IMR-90 (cell line): ENCODE measurements at regions not wholly inside any gene's neighbourhood (a gene's known extent, or its start where the extent isn't known, plus 50 kb on each side); places are given as distances from the start of the nearest gene placed in this dataset.

Source experiments
- CEBPB ChIP-seq: IDR thresholded peaks from 2 replicates; pipeline ENCODE4 v1.6.1; 2012; ENCODE audit warnings: low read depth, low read length, improper control_type of control experiment
- FOS ChIP-seq: fragments of 150-350 bp; IDR thresholded peaks from 2 replicates; pipeline ENCODE4 v1.6.1; 2016; ENCODE audit warnings: low read depth, low read length
- MAFK ChIP-seq: IDR thresholded peaks from 2 replicates; pipeline ENCODE4 v1.6.1; 2012; ENCODE audit warnings: low read depth, low read length, improper control_type of control experiment
- POLR2A ChIP-seq: IDR thresholded peaks from 2 replicates; pipeline ENCODE4 v1.6.1; 2012; ENCODE audit warnings: mild to moderate bottlenecking, low read depth, low read length
- RAD21 ChIP-seq: IDR thresholded peaks from 2 replicates; pipeline ENCODE4 v1.6.1; 2012; ENCODE audit warnings: low read length, improper control_type of control experiment
- RCOR1 ChIP-seq: IDR thresholded peaks from 2 replicates; pipeline ENCODE4 v1.6.1; 2012; ENCODE audit warnings: mild to moderate bottlenecking, low read length, improper control_type of control experiment; ENCODE audit not compliant: insufficient replicate concordance
- RFX5 ChIP-seq: IDR thresholded peaks from 2 replicates; pipeline ENCODE4 v1.8.0; 2012; ENCODE audit warnings: low read depth, mild to moderate bottlenecking, low read length, moderate library complexity
- SMC3 ChIP-seq: fragments of 150-350 bp; IDR thresholded peaks from 2 replicates; pipeline ENCODE4 v1.6.1; 2016; ENCODE audit warnings: low read depth, mild to moderate bottlenecking, antibody characterized with exemption, low read length, moderate library complexity
- TF ChIP-seq, protein P1 (sequence below): conservative IDR thresholded peaks from 2 replicates; pipeline ENCODE4 v1.5.1; 2012; ENCODE audit warnings: mild to moderate bottlenecking, low read depth, low read length, improper control_type of control experiment
- TF ChIP-seq, protein P2 (sequence below): fragments of 150-350 bp; IDR thresholded peaks from 2 replicates; pipeline ENCODE4 v1.6.1; 2016; ENCODE audit warnings: low read depth, mild to moderate bottlenecking, low read length, moderate library complexity, borderline replicate concordance
- TF ChIP-seq, protein P3 (sequence below): fragments of 150-350 bp; IDR thresholded peaks from 2 replicates; pipeline ENCODE4 v1.6.1; 2017; ENCODE audit warnings: mild to moderate bottlenecking, antibody characterized with exemption, low read length, low read depth

GRCh38 chr3:55175423-55175822, 247.6 kb upstream of the LRTM1 start:
- TF ChIP-seq, protein P1, sequence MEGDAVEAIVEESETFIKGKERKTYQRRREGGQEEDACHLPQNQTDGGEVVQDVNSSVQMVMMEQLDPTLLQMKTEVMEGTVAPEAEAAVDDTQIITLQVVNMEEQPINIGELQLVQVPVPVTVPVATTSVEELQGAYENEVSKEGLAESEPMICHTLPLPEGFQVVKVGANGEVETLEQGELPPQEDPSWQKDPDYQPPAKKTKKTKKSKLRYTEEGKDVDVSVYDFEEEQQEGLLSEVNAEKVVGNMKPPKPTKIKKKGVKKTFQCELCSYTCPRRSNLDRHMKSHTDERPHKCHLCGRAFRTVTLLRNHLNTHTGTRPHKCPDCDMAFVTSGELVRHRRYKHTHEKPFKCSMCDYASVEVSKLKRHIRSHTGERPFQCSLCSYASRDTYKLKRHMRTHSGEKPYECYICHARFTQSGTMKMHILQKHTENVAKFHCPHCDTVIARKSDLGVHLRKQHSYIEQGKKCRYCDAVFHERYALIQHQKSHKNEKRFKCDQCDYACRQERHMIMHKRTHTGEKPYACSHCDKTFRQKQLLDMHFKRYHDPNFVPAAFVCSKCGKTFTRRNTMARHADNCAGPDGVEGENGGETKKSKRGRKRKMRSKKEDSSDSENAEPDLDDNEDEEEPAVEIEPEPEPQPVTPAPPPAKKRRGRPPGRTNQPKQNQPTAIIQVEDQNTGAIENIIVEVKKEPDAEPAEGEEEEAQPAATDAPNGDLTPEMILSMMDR = no peak
- TF ChIP-seq POLR2A (no peak), SMC3 (no peak), RCOR1 (no peak), RAD21 (no peak), CEBPB (no peak), FOS (no peak), RFX5 (no peak), MAFK (no peak)
- TF ChIP-seq, protein P2, sequence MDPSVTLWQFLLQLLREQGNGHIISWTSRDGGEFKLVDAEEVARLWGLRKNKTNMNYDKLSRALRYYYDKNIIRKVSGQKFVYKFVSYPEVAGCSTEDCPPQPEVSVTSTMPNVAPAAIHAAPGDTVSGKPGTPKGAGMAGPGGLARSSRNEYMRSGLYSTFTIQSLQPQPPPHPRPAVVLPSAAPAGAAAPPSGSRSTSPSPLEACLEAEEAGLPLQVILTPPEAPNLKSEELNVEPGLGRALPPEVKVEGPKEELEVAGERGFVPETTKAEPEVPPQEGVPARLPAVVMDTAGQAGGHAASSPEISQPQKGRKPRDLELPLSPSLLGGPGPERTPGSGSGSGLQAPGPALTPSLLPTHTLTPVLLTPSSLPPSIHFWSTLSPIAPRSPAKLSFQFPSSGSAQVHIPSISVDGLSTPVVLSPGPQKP = no peak
- TF ChIP-seq, protein P3, sequence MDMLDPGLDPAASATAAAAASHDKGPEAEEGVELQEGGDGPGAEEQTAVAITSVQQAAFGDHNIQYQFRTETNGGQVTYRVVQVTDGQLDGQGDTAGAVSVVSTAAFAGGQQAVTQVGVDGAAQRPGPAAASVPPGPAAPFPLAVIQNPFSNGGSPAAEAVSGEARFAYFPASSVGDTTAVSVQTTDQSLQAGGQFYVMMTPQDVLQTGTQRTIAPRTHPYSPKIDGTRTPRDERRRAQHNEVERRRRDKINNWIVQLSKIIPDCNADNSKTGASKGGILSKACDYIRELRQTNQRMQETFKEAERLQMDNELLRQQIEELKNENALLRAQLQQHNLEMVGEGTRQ = no peak
